ENCODE measurements at regions not wholly inside any gene's neighbourhood (a gene's known extent, or its start where the extent isn't known, plus 50 kb on each side); places are given as distances from the start of the nearest gene placed in this dataset.

GRCh38 chr3:167067787-167068161 is 312.3 kb downstream of the ZBBX start:
- Histone ChIP-seq H3K27me3 (replicated peaks; ENCODE audit: insufficient read depth) (no peaks in the 10 kb centered on the region), H3K4me3 (no peak overlapping the region), H3K36me3 (no peaks in the 10 kb centered on the region), H3K4me1 (ENCODE audit: control insufficient read depth in 1 of 2, low read depth in 2 of 2) (no peaks in the 10 kb centered on the region), H3K9me3 (no peaks in the 10 kb centered on the region), H3K27ac (no peak overlapping the region)
- no peak for TF ChIP-seq CTCF (IDR thresholded peaks at IDR 0.05)
- ATAC-seq (ENCODE audit: insufficient number of reproducible peaks, low FRiP score, low read depth) (no peak), DNase-seq (ENCODE audit: low spot score) (no peak)

GRCh38 chr3:167066977-167067786 is 312.9 kb downstream of the ZBBX start:
- H3K9me3 ChIP-seq, result no peaks in the 10 kb centered on the region
- no peaks in the 10 kb centered on the region for H3K27me3 ChIP-seq (replicated peaks; ENCODE audit: insufficient read depth)
- ATAC-seq (ENCODE audit: insufficient number of reproducible peaks, low FRiP score, low read depth) (no peak), DNase-seq (ENCODE audit: low spot score) (no peak)
- no peak overlapping the region for H3K27ac ChIP-seq
- H3K4me1 ChIP-seq (ENCODE audit: control insufficient read depth in 1 of 2, low read depth in 2 of 2), result no peaks in the 10 kb centered on the region
- no peak for TF ChIP-seq CTCF (IDR thresholded peaks at IDR 0.05)
- no peak overlapping the region for H3K4me3 ChIP-seq
- no peaks in the 10 kb centered on the region for H3K36me3 ChIP-seq

- Histone ChIP-seq H3K36me3 (no peaks in the 10 kb centered on the region), H3K4me3 (no peak overlapping the region), H3K9me3 (no peaks in the 10 kb centered on the region), H3K27me3 (replicated peaks; ENCODE audit: insufficient read depth) (no peaks in the 10 kb centered on the region), H3K4me1 (ENCODE audit: control insufficient read depth in 1 of 2, low read depth in 2 of 2) (no peaks in the 10 kb centered on the region), H3K27ac (no peak overlapping the region)
- no peak for DNase-seq (ENCODE audit: low spot score)
- no peak for ATAC-seq (ENCODE audit: insufficient number of reproducible peaks, low FRiP score, low read depth)
- TF ChIP-seq CTCF (IDR thresholded peaks at IDR 0.05), result no peak
Observed at GRCh38 chr3:167057581-167057980, 322.5 kb downstream of the ZBBX start.

- Histone ChIP-seq H3K9me3 (no peaks in the 10 kb centered on the region), H3K4me1 (ENCODE audit: control insufficient read depth in 1 of 2, low read depth in 2 of 2) (no peaks in the 10 kb centered on the region), H3K27ac (no peak overlapping the region), H3K27me3 (replicated peaks; ENCODE audit: insufficient read depth) (no peaks in the 10 kb centered on the region), H3K36me3 (no peaks in the 10 kb centered on the region), H3K4me3 (no peak overlapping the region)
- TF ChIP-seq CTCF (IDR thresholded peaks at IDR 0.05), result no peak
- ATAC-seq (ENCODE audit: insufficient number of reproducible peaks, low FRiP score, low read depth) (no peak), DNase-seq (ENCODE audit: low spot score) (no peak)
Observed at GRCh38 chr3:167054926-167055325, 325.2 kb downstream of the ZBBX start.

GRCh38 chr3:167051421-167051820 is 328.7 kb downstream of the ZBBX start:
- no peak for DNase-seq (ENCODE audit: low spot score)
- Histone ChIP-seq H3K27ac (no peak overlapping the region), H3K9me3 (no peaks in the 10 kb centered on the region), H3K36me3 (no peaks in the 10 kb centered on the region), H3K27me3 (replicated peaks; ENCODE audit: insufficient read depth) (no peaks in the 10 kb centered on the region), H3K4me3 (no peak overlapping the region), H3K4me1 (ENCODE audit: control insufficient read depth in 1 of 2, low read depth in 2 of 2) (no peaks in the 10 kb centered on the region)
- TF ChIP-seq CTCF (IDR thresholded peaks at IDR 0.05), result no peak
- ATAC-seq (ENCODE audit: insufficient number of reproducible peaks, low FRiP score, low read depth), result no peak
